ENCODE measurements at regions not wholly inside any gene's neighbourhood (a gene's known extent, or its start where the extent isn't known, plus 50 kb on each side); places are given as distances from the start of the nearest gene placed in this dataset.

- TF ChIP-seq, protein P1, sequence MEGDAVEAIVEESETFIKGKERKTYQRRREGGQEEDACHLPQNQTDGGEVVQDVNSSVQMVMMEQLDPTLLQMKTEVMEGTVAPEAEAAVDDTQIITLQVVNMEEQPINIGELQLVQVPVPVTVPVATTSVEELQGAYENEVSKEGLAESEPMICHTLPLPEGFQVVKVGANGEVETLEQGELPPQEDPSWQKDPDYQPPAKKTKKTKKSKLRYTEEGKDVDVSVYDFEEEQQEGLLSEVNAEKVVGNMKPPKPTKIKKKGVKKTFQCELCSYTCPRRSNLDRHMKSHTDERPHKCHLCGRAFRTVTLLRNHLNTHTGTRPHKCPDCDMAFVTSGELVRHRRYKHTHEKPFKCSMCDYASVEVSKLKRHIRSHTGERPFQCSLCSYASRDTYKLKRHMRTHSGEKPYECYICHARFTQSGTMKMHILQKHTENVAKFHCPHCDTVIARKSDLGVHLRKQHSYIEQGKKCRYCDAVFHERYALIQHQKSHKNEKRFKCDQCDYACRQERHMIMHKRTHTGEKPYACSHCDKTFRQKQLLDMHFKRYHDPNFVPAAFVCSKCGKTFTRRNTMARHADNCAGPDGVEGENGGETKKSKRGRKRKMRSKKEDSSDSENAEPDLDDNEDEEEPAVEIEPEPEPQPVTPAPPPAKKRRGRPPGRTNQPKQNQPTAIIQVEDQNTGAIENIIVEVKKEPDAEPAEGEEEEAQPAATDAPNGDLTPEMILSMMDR (IDR thresholded peaks at IDR 0.05; ENCODE audit: low read depth, low read length): no peak
- H3K4me3 ChIP-seq (replicated peaks in 1 of 2; ENCODE audit: low read depth in 2 of 2, low read length in 2 of 2): no peak overlapping the region
- DNase-seq (ENCODE audit: low read depth in 2 of 2): no peak
Measured at GRCh38 chr13:54676526-54677113, 1648.0 kb downstream of the OLFM4 start.

- no peak overlapping the region for H3K4me3 ChIP-seq (replicated peaks in 1 of 2; ENCODE audit: low read depth in 2 of 2, low read length in 2 of 2)
- no peak for DNase-seq (ENCODE audit: low read depth in 2 of 2)
- TF ChIP-seq, protein P1 (IDR thresholded peaks at IDR 0.05; ENCODE audit: low read depth, low read length): no peak
Measured at GRCh38 chr13:54682184-54682583, 1653.6 kb downstream of the OLFM4 start.

- DNase-seq (ENCODE audit: low read depth in 2 of 2): no peak
- TF ChIP-seq, protein P1 (IDR thresholded peaks at IDR 0.05; ENCODE audit: low read depth, low read length): no peak
Measured at GRCh38 chr13:54687173-54687572, 1658.6 kb downstream of the OLFM4 start.

DNA sequence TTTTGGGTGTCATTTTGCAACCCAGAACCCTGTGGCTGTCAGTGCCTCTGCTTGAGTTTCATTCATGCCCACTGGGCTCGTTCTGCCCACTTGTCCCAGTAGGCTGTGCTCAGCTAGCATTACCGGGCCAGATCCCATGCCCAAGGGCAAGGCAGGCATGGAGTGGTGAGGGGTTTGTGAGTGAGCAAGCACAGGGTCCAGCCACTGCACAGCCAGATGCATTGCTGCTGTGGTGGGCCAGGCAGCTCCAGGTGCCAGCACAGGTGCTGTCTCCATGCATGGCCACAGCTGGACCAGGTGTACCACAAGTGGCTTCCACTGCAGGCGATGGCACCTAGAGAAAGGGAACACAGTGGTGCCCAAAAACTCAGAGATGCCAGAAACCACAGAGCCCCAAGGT is 1671.2 kb downstream of the OLFM4 start:
- TF ChIP-seq, protein P1 (IDR thresholded peaks at IDR 0.05; ENCODE audit: low read depth, low read length): no peak
- no peak overlapping the region for H3K4me3 ChIP-seq (replicated peaks in 1 of 2; ENCODE audit: low read depth in 2 of 2, low read length in 2 of 2)
- no peak for DNase-seq (ENCODE audit: low read depth in 2 of 2)

More at GRCh38 chr13:54687173-54687572, 1658.6 kb downstream of the OLFM4 start:
- H3K4me3 ChIP-seq (replicated peaks in 1 of 2; ENCODE audit: low read depth in 2 of 2, low read length in 2 of 2): no peak overlapping the region

- H3K4me3 ChIP-seq (replicated peaks in 1 of 2; ENCODE audit: low read depth in 2 of 2, low read length in 2 of 2): no peak overlapping the region
- TF ChIP-seq, protein P1 (IDR thresholded peaks at IDR 0.05; ENCODE audit: low read depth, low read length): no peak
- no peak for DNase-seq (ENCODE audit: low read depth in 2 of 2)
Measured at GRCh38 chr13:54705738-54706137, 1677.1 kb downstream of the OLFM4 start.

DNA sequence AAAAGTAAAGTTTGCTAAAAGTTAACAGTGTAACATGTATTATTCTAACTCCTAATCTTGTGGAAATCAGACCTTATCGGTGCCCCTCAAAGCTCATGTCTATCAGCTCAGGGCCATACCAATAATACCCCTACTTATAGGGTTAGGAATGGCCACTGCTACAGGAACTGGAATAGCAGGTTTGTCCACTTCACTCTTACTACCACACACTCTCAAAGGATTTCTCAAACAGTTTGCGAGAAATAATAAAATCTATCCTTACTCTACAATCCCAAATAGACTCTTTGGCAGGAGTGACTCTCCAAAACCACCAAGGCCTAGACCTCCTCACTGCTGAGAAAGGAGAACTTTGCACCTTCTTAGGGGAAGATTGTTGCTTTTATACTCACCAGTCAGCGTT is 1677.7 kb downstream of the OLFM4 start:
- no peak overlapping the region for H3K4me3 ChIP-seq (replicated peaks in 1 of 2; ENCODE audit: low read depth in 2 of 2, low read length in 2 of 2)
- TF ChIP-seq, protein P1 (IDR thresholded peaks at IDR 0.05; ENCODE audit: low read depth, low read length): no peak
- no peak for DNase-seq (ENCODE audit: low read depth in 2 of 2)

GRCh38 chr13:54709546-54709945 is 1680.9 kb downstream of the OLFM4 start:
- DNase-seq (ENCODE audit: low read depth in 2 of 2): no peak
- no peak overlapping the region for H3K4me3 ChIP-seq (replicated peaks in 1 of 2; ENCODE audit: low read depth in 2 of 2, low read length in 2 of 2)
- TF ChIP-seq, protein P1 (IDR thresholded peaks at IDR 0.05; ENCODE audit: low read depth, low read length): no peak

Data from cardiac fibroblast (primary cell).